Effector CD8-positive, alpha-beta T cell (primary cell): ENCODE measurements at regions not wholly inside any gene's neighbourhood (a gene's known extent, or its start where the extent isn't known, plus 50 kb on each side); places are given as distances from the start of the nearest gene placed in this dataset.
"Not testable (repeated sequence)": the region's sequence is repeated elsewhere in the genome, so short reads cannot be mapped to it uniquely, and the experiment has no call there.

Experiments used
- DNase-seq: peaks from one replicate; lab custom pipeline; 2025; lab: John Stamatoyannopoulos, UW

DNA sequence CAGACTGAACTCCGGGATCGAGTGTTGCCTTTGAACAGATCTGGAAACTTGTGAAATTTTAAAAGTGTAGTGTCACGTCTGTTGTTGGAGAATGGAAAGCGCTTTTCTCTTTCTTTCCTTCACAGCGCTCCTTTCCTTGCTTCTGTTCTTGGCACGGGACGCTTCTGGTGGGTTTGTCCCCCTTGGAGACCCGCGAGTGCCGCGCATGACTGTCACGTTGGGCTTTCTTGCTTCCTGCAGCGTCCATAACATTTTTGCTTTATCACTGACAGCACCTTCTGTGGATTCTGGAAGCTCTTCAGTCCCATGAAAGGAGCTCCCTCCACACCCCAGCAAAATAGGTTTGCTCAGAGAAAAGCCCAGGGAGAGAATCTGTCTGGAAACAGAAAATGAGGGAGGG is 193.0 kb upstream of the TMEM132C start:
- no peak for DNase-seq

- no peak for DNase-seq
Observed at GRCh38 chr12:128075332-128075731, 191.6 kb upstream of the TMEM132C start.

DNA sequence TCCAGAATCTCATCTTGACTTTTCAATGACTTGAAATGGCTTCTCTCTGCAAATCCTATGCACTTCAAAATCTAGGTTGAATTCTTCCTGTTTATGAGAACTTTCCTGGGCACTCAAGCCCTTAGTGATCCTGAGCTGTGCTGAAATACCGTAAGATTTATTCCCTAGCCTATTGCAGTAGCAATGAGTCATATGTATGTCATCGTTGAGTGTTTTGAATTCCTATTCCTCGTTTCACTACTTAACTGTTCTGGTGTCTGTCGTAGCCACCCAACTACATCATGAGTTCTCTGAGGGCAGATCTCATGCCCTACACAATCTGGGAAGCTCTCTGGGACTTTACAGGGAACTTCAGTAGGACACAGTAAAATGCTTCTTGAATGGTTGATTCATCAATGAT is 190.8 kb upstream of the TMEM132C start:
- no peak for DNase-seq

DNA sequence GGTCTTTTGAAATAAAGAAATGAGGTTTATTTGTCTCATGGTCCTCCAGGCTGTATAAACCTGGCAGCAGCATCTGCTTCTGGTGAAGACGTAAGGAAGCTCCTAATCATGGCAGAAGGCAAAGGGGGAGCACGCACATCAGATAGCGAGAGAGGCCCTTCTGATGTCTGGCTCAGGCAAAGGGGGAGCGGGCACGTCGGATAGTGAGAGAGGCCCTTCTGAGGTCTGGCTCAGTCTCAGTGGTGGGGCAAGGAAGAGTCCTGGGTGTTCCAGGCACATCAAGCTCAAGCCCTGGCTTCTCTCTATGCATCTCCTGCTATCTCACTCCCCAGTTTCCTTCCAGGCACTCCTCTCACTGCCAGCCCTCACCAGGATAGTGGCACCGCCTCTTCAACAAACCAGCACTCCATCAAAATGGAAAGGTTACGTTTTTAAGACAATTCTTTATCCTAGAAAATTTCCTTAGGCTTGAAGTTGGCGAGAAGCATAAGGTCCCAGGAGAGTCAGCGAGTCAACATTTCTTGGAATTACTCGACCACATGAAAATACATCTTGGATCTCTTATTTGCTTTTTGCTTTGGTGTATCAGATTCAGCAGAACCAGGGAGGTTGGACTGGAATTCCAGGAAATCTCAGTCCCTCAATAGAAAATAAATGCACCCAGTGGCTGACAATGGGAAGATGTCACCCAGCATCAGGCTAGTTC is 189.6 kb upstream of the TMEM132C start:
- DNase-seq = no peak

GRCh38 chr12:128077917-128078298 is 189.1 kb upstream of the TMEM132C start:
- no peak for DNase-seq

DNA sequence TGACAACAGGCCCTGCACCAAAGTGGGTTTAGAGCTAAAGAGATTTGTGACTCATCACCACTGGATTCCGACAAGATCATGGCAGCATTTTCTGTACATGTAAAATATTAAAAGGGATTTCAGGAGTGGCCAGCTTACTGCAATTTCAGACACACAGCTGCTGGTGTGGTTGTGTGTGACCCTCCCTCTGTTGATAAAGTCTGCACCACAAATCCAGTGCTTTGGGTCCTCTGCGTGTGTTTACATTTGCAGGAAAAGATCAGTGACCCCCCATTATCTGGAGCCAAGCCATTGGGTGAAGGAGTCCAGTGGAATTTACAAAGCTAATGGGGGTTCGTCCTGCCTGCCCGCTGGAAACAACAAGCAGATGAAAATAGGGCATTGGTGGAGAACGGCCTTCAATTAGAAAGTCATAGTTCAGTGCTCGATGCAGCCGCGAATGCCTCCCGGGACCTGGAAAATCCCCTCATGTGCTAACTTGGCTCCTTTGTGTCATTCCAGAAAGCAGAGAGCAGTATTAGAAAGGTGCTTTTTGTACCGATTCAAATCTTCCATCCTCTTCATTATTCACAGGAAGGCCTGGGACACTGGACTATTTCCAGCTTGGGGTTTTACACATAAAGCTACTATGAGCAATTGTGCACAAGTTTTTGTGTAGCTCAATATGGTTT is 188.5 kb upstream of the TMEM132C start:
- no peak for DNase-seq

DNA sequence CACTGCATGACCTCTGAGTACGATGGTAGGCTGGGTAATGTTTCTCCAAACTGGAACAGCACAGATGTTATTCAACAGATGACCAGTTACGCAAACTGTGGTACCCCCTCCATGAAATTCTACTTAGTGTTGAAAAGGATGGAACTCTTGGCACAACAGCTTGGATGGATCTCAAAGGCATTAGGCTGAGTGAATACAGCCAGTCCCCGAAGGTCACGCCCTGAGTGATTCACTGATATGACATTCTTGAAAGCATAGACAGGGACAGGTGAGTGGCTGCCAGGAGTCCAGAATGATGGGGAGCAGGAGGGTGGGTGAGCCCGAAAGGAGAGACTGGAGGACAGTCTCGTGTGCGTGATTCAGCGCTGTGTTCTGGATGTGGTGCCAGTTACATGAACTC is 187.5 kb upstream of the TMEM132C start:
- DNase-seq = no peak

DNA sequence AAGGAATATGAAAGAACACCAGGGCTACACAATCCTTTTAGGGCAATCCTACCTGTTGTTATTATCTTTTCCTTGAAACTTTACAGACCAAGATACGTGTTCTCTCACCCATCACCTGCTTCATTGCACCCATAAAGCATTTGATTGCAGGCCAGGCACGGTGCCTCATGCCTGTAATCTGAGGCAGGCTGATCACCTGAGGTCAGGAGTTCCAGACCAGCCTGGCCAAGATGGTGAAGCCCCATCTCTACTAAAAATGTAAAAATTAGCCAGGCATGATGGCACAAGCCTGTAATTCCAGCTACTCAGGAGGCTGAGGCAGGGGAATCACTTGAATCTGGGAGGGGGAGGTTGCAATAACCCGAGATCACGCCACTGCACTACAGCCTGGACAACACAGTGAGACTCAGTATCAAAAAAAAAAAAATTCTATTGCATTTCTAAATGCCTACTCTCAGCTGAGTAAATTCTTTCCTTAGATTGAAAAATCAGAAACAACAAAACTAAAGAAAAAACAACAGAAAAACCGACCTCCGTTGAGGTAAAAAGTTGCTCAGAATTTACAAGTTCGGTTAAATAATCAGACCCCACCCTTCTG is 183.7 kb upstream of the TMEM132C start:
- no peak for DNase-seq

DNA sequence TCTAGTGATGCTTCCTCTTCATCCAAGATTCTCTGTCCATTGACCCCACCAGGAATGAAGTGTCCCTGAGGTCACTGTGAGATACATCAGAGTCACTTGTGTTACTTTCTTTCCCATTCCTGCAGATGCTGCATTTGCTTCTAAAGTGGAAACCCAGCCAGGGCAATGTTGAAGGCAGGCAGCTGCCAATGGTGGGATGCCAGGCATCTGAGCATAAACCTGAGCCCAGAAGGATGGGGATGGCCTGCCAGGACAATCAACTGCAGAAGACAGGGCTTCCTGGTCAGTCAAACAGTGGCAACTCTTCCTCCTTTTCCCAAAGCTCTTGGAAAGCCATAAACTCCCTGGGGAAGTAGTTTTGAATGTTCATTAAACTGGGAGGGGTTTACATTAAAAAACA is 178.0 kb upstream of the TMEM132C start:
- no peak for DNase-seq

DNA sequence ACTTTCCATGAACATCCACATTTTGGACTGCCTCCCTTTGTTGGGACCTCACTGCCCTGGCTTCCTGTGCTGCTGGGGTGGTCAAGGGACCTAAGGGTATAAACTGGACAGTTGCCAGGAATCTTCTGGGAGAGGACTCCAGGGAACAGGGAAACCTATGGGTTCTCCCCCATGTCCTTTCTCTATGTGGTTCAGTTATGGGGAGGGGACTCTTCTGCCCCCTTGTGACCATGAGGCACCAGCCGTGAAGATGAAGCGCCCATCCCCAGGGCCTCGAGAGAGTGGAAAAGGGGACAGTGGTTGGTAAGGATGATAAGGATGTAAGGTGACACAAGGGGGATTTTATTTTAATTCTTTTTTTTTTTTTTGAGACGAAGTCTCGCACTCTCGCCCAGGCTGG is 177.0 kb upstream of the TMEM132C start:
- DNase-seq = no peak

GRCh38 chr12:128091101-128091720 is 175.8 kb upstream of the TMEM132C start:
- DNase-seq = no peak

DNA sequence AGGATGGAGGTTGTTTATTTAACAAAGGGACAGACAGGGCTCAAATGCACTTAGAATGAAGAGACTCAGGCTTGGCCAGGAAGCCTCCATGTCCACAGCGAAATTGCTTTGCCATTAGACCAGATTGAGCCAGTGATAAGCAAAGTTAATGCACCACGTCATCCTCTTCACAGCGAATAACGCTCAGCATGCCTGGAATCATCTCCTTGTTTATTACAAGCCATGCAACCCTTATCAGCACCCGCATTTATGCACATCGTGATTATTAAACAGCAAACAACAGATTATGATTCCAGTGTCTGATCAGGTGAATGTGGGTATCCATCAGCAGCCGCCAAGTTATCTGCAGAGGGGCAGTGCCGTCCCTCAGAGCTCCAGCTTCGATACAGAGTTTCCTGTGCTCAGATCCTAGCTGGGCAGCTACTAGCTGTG is 175.0 kb upstream of the TMEM132C start:
- no peak for DNase-seq

DNA sequence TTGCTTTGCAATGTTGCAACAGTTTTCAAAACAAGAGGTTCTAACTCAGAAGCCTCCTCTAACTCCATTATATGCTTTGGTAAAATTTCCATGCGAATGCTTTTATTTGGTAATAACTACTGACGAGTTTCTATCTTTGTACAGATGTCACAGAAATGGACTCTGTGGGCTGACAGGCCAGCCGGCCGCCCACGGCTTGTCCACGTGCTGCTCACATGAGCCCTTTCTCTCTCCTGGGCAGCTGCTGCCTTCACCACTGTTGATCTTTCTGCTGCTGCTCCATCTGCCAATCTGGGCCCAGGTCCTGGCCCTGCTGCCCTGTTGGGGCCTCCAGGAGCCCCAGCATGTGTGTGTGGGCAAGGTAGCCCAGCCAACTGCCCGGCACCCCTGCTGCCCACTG is 168.2 kb upstream of the TMEM132C start:
- DNase-seq = no peak

DNA sequence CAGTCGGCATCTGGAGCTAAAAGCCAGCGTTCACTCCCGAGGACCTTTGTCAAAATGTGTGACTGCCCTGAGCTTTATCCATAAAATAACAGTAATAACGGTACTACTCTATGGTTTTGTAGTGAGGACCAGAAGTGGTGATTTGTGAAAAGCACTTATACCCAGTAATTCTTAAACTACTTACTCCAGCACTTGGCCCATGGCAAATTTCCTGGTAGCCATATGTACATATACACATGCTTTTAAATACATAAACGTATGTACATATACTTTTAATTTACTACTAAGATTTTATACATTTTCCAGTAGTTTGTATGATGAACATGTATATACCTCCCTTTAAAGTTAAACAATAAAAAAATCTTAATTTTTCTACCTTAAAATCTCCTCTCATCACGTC is 163.8 kb upstream of the TMEM132C start:
- DNase-seq = no peak

DNA sequence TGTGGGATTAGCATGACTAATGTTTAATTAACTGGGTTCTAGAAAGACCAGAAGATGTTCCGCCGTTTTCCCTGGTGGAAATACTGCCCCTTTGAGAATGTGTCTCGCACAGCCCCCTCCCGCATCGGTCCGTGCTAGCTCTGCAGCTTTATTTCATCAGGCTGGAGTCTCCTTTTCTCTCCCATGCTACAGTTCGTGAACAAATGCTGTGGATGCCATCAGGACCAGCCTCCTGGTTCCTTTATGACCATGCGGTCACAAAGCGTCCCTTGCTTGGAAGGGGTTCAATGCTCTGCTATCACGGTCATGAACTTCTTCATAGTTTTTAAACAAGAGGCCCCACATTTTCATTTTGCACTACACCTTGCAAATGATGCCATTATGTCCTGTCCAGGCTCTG is 157.7 kb upstream of the TMEM132C start:
- no peak for DNase-seq

DNA sequence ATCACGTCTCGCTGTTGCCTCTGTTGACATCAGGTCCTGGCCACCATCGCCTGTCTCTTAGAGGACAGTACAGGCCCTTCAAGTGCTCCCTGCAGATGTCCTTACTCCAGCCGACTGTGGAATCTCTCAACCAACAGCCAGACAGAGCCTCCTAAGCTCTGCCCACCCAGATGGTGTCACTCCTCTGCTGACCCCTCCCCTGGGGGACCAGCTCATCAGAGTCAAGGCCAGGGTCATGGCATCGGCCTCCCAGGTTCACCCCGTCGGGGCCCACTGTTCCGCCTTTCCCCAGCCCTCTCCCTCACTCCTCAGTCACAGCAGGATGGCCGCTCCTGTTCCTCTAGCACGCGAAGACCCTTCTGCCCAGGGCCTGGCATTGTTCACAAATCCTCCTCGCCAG is 157.3 kb upstream of the TMEM132C start:
- no peak for DNase-seq

- no peak for DNase-seq
Observed at GRCh38 chr12:128111333-128111732, 155.6 kb upstream of the TMEM132C start.

GRCh38 chr12:128111951-128112350 is 155.0 kb upstream of the TMEM132C start:
- DNase-seq = no peak

- not testable (repeated sequence) for DNase-seq
Observed at GRCh38 chr12:128113250-128113649, 153.7 kb upstream of the TMEM132C start.

GRCh38 chr12:128114485-128114884 is 152.5 kb upstream of the TMEM132C start:
- no peak for DNase-seq

- DNase-seq = no peak
Observed at GRCh38 chr12:128116537-128116936, 150.4 kb upstream of the TMEM132C start.

GRCh38 chr12:128120035-128120434 is 146.9 kb upstream of the TMEM132C start:
- no peak for DNase-seq

- no peak for DNase-seq
Observed at GRCh38 chr12:128121424-128121823, 145.5 kb upstream of the TMEM132C start.
